Tibial nerve (tissue), 4 donors: ENCODE measurements at regions not wholly inside any gene's neighbourhood (a gene's known extent, or its start where the extent isn't known, plus 50 kb on each side); places are given as distances from the start of the nearest gene placed in this dataset.

ENCODE experiments used
- CTCF ChIP-seq, 5 experiments: fragments of 200-600 bp in 3 of 5; fragments of 450-650 bp in 2 of 5; sonication (generic) in 3 of 5; IDR thresholded peaks; one replicate each; pipeline ENCODE4 v1.5.1; 2016 to 2019; ENCODE audit warnings: antibody characterized with exemption in 5 of 5, mild to moderate bottlenecking in 3 of 5, moderate library complexity in 2 of 5
- EP300 ChIP-seq, 2 donors: sonication (generic); formaldehyde crosslinking; IDR thresholded peaks; one replicate each; pipeline ENCODE4 v1.6.1; 2017; ENCODE audit warnings: antibody characterized with exemption in 2 of 2, mild to moderate bottlenecking in 1 of 2
- POLR2A ChIP-seq, 2 donors: fragments of 450-650 bp; IDR thresholded peaks; one replicate each; pipeline ENCODE4 v1.6.1; 2017; ENCODE audit warnings: antibody characterized with exemption in 2 of 2, mild to moderate bottlenecking in 2 of 2, moderate library complexity in 2 of 2

- TF ChIP-seq CTCF (IDR thresholded peaks at IDR 0.05) (no peak), POLR2A (IDR thresholded peaks at IDR 0.05) (no peak), EP300 (IDR thresholded peaks at IDR 0.05) (no peak)
These were observed 191.9 kb downstream of the PPP1R2C start for GRCh38 chrX:42585842-42586621.
